ENCODE measurements at regions not wholly inside any gene's neighbourhood (a gene's known extent, or its start where the extent isn't known, plus 50 kb on each side); places are given as distances from the start of the nearest gene placed in this dataset.
"Not testable (repeated sequence)": the region's sequence is repeated elsewhere in the genome, so short reads cannot be mapped to it uniquely, and the experiment has no call there.

- not testable (repeated sequence) for TF ChIP-seq CSRNP3 (CRISPR knock-in tag; IDR thresholded peaks at IDR 0.05); PPARA (CRISPR knock-in tag; IDR thresholded peaks at IDR 0.05; ENCODE audit: borderline replicate concordance); ISL1 (CRISPR knock-in tag; IDR thresholded peaks at IDR 0.05); BACH2 (CRISPR knock-in tag; IDR thresholded peaks at IDR 0.05; ENCODE audit: borderline replicate concordance); ARNTL (CRISPR knock-in tag; IDR thresholded peaks at IDR 0.05; ENCODE audit: borderline replicate concordance, low read depth); PATZ1 (CRISPR knock-in tag; IDR thresholded peaks at IDR 0.05; ENCODE audit: borderline replicate concordance)
Measured at GRCh38 chr2:59157908-59158307, 916.8 kb upstream of the FANCL start.
